Stimulated activated CD4-positive, alpha-beta T cell treated with anti-CD3 and anti-CD28 coated beads, Interleukin-2, amount 100 ng/mL, for 24 hours (primary cell): ENCODE measurements at regions not wholly inside any gene's neighbourhood (a gene's known extent, or its start where the extent isn't known, plus 50 kb on each side); places are given as distances from the start of the nearest gene placed in this dataset.
"Not testable (repeated sequence)": the region's sequence is repeated elsewhere in the genome, so short reads cannot be mapped to it uniquely, and the experiment has no call there.

Experiments used
- DNase-seq, 2 donors: peaks; one replicate each; pipeline ENCODE4 v3.0.0-alpha.2; 2020

- no peak for DNase-seq
Measured at GRCh38 chr11:116698080-116698479, 74.7 kb downstream of the BUD13 start.

GRCh38 chr11:116697639-116698038 is 75.1 kb downstream of the BUD13 start:
- DNase-seq, result no peak

GRCh38 chr11:116697011-116697410 is 75.8 kb downstream of the BUD13 start:
- no peak for DNase-seq

GRCh38 chr11:116696381-116696941 is 76.3 kb downstream of the BUD13 start:
- no peak for DNase-seq

- no peak for DNase-seq
Measured at GRCh38 chr11:116695657-116696254, 77.0 kb downstream of the BUD13 start.

- DNase-seq, result no peak
Measured at GRCh38 chr11:116694815-116695590, 77.8 kb downstream of the BUD13 start.

- DNase-seq, result no peak
Measured at GRCh38 chr11:116694349-116694725, 78.5 kb downstream of the BUD13 start.

- no peak for DNase-seq
Measured at GRCh38 chr11:116693593-116694348, 79.0 kb downstream of the BUD13 start.

- no peak for DNase-seq
Measured at GRCh38 chr11:116693102-116693570, 79.7 kb downstream of the BUD13 start.

GRCh38 chr11:116692318-116693101 is 80.3 kb downstream of the BUD13 start:
- DNase-seq, result no peak

- DNase-seq, result peak; percentile 67 to 72
Measured at GRCh38 chr11:116691771-116692177, 81.0 kb downstream of the BUD13 start.

GRCh38 chr11:116690611-116691010 is 82.2 kb downstream of the BUD13 start:
- DNase-seq, result no peak

- DNase-seq, result no peak
Measured at GRCh38 chr11:116689413-116690127, 83.2 kb downstream of the BUD13 start.

- DNase-seq, result no peak
Measured at GRCh38 chr11:116688202-116688540, 84.6 kb downstream of the BUD13 start.

GRCh38 chr11:116687458-116688201 is 85.2 kb downstream of the BUD13 start:
- no peak for DNase-seq

GRCh38 chr11:116686866-116687265 is 85.9 kb downstream of the BUD13 start:
- no peak for DNase-seq

GRCh38 chr11:116683982-116684381 is 88.8 kb downstream of the BUD13 start:
- no peak for DNase-seq

- DNase-seq, result no peak
Measured at GRCh38 chr11:116680349-116681125, 92.2 kb downstream of the BUD13 start.

GRCh38 chr11:116678887-116679286 is 93.9 kb downstream of the BUD13 start:
- no peak for DNase-seq

GRCh38 chr11:116667318-116667717 is 105.5 kb downstream of the BUD13 start:
- not testable (repeated sequence) for DNase-seq
